HG03159 (cell line): ENCODE measurements at regions not wholly inside any gene's neighbourhood (a gene's known extent, or its start where the extent isn't known, plus 50 kb on each side); places are given as distances from the start of the nearest gene placed in this dataset.
"Not testable (repeated sequence)": the region's sequence is repeated elsewhere in the genome, so short reads cannot be mapped to it uniquely, and the experiment has no call there.

ENCODE experiments used
- ATAC-seq: cut with Tn5 transposase; IDR thresholded peaks from one replicate; pipeline ENCODE4 v1.9.1; 2021; ENCODE audit warnings: mild to moderate bottlenecking, moderate library complexity; ENCODE audit not compliant: unreplicated experiment

- not testable (repeated sequence) for ATAC-seq
Observed at GRCh38 chr10:87416892-87417291, 59.3 kb downstream of the NUTM2D start.

GRCh38 chr10:87422641-87423040 is 65.1 kb downstream of the NUTM2D start:
- not testable (repeated sequence) for ATAC-seq

- ATAC-seq, result not testable (repeated sequence)
Observed at GRCh38 chr10:87424697-87425373, 67.3 kb downstream of the NUTM2D start.

- ATAC-seq, result not testable (repeated sequence)
Observed at GRCh38 chr10:87433836-87434235, 70.9 kb upstream of the MINPP1 start.

- ATAC-seq, result not testable (repeated sequence)
Observed at GRCh38 chr10:87435295-87435826, 69.3 kb upstream of the MINPP1 start.

GRCh38 chr10:87436104-87436503 is 68.6 kb upstream of the MINPP1 start:
- ATAC-seq, result peak; percentile 76

GRCh38 chr10:87437450-87437849 is 67.2 kb upstream of the MINPP1 start:
- not testable (repeated sequence) for ATAC-seq
